ENCODE measurements at regions not wholly inside any gene's neighbourhood (a gene's known extent, or its start where the extent isn't known, plus 50 kb on each side); places are given as distances from the start of the nearest gene placed in this dataset.
A peak's percentile ranks its signal among the peaks of the same experiment; 100 is the strongest.

DNA sequence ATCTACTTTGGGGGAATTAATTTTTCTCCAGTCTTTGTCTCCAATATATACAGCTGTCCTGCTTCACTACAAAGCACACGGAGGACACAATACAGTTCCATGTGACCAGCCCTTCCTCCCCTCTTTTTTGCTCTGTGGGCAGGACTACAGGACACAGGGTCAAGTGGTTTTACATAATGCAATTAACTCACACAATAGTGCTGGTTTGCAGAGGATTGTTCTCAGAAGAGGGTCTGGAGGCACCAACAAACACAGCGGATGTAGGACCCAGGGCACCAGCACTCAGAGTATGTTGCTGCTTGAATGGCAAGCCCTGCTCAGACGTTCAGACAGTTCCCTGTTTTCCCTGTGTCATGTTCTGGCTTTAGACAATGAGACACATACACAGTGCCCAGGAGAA is 52.0 kb upstream of the NPTX2 start:
- DNase-seq: no peak

DNA sequence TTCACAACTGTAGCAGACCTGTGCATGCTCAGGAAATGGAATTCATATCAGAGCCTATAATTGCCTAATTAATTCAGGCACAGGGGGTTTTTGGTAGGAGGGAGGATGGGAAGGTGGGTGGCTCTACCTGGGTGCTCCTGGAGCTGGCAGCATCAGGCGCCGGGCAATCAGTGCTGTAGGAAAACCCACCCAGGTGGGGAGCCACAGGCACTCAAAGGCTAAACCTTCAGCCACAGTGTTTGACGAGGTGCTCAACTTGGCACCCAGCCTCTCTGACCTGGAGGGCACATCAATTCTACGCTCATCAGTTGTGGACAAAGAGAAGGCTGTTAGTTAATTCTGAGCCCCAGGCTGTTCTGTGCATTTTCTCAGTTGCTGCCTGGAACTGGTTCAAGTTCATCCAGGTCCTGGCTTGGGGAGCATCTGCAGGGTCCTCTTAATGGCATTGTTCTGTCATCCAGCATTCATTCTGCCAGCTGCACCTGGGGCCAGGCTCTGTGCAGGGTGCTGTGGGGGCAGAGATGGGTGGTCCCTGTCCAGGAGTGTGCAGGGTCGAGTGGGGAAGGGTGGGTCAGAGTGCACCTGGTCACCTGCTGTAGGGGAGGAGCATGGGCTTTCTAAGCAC is 54.1 kb upstream of the NPTX2 start:
- DNase-seq: no peak

DNA sequence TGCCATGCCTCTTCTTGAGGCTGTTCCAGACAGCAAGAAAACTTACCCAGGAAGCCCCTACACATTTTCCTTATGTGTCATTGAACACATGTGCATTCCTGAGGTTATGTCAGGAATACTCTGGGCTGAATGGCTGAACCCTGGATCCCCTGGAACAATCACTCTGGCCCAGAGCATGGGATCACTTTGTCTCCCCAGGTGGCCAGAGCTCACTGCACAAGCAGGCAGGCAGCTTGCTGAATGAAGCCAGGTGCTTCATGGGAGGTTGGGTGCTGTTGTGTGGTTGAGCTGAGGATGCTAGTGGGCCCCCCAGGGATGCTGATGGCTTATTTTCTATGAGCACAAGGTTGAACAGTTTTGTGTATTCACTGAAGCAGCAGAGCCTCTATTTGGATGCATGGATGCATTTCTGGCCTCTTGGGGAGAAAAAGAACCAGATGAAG is 54.7 kb upstream of the NPTX2 start:
- DNase-seq: no peak

DNA sequence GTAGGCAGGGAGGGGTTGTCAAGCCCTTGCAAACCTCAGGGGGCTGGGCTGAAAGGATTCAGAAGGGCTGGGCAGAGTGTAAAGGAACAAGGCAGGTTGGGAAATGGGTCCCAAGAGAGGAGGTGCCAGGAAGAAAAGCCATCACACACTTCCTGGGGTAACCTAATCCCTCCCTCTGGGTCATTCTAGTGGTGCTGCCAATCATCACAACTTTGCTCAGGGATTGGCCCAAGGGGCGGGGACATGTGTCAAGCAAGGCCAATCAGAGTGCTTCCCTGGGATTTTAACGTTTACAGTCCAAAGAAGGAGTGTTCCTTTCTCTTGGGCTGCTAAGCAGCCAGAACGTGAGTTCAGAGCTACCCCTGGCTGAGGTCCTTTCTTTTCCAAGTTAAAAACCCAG is 57.1 kb upstream of the NPTX2 start:
- DNase-seq: no peak

DNA sequence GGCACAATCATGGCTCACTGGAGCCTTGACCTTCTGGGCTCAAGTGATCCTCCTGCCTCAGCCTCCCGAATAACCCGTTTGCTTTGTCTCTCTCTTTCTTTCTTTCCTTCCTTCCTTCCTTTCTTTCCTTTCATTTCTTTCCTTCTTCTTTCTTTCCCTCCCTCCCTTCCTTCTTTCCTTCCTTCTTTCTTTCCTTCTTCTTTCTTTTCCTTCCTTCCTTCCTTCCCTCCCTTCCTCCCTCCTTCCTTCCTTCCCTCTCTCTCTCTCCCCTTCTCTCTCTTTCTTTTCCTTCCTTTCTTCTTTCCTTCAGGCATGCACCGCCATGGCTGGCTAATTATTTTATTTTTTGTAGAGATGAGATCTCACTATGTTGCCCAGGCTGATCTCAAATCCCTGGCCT is 57.9 kb upstream of the NPTX2 start:
- DNase-seq: no peak

DNA sequence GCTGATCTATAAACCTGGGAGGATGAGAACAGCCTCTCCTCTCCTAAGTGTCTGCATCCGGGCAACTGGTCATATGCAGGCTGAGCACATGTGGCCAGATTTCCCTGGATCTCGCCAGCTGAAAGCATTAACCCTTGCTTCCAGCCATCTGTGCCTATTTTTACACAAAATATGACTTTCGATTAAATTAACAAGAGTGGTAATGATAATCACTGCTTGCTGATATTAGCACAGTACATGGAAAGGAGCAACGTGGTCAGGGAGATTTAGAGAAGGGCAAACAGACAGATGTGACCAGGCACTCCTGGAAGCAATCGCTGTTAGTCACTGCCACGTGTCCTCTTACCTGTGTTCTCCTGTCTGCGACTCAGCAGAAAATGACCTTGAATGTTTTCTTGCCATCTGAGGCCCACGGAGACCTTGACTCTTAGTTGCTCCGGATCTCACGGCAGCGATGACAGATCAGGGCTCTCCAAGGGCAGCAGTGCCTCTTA is 59.5 kb upstream of the NPTX2 start:
- DNase-seq: no peak

DNA sequence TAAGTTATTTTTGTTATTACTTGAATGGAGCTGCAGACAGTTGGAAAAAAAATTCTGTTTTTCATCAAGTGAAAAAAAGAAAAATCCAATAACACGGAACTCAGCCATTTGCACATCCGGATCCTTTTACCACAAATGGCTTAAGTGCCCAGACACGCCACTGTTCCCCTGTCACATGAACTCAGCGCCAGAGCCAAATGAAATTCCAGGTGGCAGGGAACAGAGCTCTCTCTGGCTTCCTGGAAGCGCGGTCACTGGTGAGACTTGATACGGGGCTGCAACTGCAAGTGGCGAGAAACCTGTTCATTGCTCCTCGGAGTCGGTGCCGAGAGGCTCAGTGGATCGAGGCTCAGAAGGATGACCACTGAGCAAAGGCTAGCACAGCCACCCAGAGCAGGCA is 60.8 kb upstream of the NPTX2 start:
- no peak for DNase-seq

DNA sequence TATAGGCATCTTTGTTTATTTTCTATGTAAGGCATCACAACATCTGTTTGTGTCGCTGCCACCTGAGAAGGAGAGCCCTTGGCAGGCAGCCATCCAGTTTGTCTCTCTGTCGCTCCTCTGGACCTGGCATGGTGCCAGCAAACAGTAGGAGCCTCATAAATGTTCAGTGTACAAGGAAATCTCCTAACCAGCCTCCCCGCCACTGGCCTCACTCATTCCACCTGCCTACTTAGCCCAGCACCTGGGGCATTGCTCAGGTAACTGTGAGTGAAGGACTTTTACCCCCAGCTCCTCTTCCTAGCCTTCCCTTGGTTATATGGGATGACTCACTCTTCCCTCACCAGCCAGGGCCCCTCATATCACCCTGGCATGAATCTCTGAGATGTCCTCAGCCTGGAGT is 61.7 kb upstream of the NPTX2 start:
- DNase-seq: no peak

DNA sequence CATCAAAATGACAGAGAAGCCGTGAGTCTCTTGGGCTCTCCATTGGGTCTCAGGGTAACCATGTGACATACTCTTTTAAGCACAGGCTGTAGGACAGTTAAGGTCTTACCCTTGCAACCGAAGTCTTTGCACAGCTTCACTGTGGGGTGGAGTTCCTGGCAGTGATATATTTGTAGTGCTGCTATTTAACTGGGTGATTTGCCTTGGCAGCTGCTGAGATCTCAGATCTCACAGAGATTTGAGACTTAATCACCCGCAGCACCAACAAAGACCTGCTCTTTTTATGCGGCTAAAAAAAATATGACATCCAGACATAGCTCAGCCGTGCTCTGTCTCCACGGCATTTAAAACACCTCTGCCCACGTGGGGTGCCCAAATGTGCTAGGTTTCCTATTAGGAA is 63.4 kb upstream of the NPTX2 start:
- no peak for DNase-seq

DNA sequence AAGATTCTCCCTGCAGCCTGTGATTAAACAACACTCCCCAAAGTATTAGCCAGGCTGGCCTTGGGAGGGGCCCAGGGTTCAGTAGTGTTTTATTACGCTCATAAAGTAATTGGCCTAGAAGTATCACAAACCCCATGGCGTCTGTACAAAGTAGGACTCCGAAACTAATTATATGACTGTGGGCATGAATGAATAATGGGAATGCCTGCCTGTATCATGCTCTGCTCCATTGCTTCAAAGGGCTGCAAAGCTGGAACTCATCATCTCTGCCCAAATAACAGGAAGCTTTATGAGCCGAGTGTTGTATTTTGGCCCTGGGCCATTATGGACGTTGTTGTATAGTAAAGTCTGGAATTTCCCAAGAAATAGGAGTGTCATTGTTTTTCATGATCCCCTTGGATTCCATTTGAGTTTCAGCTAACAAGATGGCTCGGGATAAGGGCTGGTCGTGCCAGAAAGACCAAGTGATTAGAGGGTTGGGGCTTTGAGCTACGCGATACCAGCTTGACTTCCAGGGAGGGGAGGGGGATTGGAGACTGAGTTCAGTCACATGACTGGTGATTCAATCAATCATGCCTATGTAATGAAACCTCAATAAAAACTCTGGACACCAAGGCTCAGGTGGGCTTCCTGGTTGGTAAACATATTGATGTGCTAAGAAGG is 65.3 kb upstream of the NPTX2 start:
- DNase-seq: no peak

DNA sequence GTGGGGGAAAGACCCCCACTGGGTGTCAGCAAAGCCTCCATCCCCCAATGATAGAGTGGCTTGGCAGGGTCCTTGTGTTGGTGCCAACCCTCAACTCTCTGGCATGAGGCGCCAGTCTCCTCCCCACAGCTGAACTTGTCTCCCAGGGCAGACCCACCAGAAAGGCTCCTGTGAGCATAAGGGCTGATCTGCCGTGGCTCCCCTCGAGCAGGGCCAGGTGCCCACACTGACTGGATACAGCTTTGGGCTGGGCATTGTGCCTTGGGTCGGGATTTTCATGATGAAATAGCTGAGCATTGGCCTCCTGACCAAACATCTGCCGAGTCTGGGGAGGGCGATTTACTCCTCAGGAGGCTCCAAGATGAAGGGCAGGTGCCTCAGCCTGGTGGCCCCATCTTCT is 68.1 kb upstream of the NPTX2 start:
- no peak for DNase-seq

DNA sequence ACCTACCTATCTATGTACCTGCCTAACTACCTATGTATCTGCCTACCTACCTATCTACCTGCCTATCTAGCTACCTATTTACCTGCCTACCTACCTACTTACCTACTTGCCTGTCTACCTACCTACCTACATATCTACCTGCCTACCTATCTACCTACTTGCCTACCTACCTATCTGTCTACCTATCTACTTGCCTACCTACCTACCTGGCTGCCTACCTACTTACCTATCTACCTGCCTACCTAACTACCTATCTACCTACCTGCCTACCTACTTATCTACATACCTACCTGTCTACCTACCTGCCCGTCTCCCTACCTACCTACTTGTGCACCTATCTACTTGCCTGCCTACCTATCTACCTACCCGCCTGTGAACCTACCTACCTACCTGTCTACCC is 68.7 kb upstream of the NPTX2 start:
- DNase-seq: no peak

DNA sequence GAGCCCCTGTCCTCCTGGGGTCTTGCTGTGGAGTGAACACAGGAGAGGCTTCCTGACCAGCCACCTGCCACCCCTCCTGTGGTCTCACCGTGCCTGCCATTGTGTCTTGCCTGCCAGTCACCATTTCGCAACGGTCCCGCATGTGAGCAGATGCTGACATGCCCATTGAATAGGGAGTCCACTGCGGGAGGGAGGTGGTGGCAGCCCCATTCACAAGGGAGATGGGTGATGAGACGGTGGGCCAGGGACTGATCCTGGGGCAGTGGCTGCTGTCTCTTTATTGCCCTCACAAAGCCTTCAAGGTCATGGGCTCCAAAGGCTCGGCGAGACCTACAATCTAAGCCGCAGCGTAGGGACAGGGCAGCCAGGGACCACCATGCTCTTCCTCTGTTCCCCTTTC is 76.0 kb upstream of the NPTX2 start:
- DNase-seq: no peak

DNA sequence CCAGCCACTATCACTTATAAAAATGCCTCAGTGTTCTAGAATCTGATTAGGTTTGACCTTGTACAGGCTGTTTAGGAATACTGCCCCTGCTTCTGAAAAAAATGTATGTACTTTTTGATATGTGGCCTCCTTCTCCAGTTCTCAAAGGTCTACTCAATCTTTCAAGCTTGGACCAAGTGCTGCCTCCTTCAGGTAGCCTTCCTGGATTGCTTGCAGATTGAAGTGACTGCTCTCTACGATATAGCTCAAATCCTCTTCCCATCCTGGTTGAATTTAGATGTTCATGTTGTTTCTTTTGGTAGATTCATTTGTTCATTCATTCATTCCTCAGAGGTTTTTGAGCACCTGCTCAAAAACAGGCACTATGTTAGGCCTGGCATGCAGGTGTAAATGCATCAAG is 77.2 kb upstream of the NPTX2 start:
- DNase-seq: no peak

DNA sequence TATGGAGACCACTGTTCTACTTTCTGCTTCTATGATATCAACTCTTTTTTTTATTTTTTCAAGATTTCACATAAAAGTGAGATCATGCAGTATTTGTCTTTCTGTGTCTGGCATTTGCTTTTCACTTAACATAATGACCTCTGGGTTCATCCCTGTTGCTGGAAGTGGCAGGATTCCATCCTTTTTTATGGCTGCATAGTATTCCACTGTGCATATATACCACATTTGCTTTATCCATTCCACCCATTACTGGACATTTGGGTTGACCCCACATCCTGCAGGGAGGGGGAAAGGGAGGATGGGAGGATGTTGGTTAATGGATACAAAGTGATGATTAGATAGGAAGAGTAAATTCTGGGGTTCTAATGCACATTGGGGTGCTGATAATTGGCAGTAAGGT is 80.3 kb upstream of the NPTX2 start:
- DNase-seq: no peak

DNA sequence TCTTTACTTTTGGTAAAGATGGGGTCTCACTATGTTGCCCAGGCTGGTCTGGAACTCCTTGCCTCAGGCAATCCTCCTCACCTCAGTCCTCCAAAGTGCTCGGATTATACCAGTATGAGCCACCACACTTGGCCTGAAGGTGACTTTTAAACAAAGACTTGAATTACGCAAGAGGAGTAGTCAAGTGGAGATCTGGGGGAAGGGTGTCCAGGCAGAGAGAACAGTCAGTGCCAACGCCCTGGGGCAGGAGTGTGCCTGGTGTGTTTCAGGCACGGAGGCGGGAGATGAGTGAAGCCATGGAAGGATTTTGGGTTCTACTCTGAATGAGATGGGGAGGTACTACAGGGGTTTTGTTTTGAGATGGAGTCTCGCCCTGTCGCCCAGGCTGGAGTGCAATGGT is 82.6 kb upstream of the NPTX2 start:
- no peak for DNase-seq

DNA sequence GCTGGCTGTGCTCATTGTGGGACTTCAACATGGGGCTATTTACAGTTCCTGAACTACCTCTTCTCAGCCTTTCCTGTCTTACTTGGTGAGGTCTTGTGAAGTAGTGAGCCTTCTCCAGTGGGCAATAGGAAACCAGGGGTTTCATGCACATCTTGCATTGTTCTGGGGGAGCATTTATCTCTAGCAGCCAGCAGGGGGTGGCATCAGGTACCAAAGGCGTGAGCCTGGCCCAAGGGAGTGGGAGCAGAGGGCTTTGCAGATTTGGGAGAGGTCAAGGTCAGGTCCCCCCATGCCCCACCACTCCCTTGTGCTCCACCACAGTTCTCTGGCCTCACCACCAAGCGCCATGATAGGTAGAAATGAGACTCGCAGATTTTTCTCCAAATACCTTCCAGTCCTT is 85.4 kb upstream of the NPTX2 start:
- DNase-seq: no peak

DNA sequence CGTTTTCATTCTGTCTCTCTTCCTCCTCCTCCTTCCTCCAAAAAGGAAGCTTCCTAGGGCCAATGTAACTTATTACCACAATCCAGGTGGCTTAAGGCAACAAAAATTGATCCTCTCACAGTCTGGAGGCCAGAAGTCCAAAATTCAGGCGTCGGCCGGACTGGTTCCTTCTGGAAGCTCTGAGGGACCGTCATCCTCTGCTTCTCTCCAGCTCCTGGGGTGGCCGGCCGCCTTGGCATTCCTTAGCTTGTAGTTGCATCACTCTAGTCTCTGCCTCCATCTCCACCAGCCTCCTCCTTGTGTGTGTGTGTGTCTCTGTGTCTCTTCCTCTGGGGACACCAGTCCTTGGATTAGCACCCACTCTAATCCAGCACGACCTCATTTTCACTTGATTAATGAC is 89.0 kb upstream of the NPTX2 start:
- no peak for DNase-seq

DNA sequence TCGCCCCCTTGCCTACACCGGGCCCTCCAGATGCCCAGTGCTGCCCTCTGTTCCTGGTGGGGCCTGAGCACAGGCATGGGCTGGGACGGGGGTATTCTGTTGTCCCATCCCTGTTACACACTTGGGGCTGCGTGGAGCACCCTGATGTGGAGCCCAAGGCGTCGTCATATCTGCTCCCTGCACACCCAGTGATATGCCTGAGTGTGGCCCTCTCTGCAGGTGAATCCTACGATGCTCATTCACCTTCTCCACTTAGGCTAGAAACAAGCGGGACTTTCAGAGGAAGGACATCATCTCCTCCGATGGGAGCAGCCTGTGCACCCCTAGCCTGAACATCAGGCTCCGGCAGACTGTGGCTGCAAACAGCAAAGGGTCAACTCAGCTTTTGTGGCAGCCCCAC is 91.0 kb upstream of the NPTX2 start:
- no peak for DNase-seq

DNA sequence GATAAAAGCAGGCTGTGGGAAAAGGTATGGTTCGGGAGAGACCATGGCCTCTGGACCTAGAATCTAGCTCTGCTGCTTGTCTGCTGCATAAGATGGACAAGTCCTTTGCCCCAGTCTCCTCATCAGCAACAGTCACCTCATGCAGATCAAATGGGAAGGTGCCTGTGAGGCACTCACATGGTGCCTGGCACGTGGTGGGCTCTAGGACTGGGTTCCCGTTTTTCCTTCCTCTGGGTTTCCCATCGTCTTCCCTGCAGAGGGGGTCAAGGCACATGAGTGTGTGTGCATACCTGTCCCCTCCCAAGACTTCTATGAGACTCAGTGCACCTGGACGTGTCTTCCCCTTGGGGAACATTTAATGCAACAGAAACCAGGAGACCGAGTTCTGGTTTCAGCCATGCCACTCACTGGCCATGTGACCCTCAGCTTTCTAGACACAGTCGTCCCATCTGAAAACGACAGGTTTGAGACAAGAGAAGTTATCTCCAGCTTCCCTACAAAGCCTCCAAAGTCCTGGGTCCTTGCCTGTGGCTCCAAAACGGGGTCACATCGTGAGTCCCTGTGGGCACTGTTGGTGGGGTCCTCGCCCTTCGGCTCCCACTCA is 95.9 kb upstream of the NPTX2 start:
- no peak for DNase-seq

DNA sequence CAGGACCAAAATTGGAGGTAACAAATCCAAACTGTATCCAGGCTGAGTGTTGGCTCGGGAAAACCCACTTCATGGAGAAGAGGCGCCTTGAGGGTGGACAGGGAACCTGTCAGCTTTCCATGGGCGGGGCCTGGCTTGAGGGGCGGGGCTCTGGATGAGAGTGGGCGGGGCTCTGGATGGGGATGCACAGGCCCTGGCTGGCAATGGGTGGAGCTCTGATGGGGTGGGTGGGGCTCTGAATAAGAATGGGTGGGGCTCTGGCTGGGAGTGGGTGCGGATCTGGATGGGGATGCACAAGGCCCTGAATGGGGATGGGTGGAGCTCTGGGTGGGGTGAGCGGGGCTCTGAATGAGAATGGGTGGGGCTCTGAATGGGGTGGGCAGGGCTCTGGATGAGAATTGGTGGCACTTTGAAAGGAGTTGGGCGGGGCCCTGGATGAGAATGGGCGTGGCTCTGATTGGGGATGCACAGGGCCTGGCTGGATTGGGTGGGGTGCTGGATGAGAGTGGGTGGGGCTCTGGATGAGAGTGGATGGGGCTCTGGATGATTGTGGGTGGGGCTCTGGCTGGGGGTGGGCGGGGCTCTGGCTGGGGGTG is 96.6 kb upstream of the NPTX2 start:
- DNase-seq: peak; percentile 31

DNA sequence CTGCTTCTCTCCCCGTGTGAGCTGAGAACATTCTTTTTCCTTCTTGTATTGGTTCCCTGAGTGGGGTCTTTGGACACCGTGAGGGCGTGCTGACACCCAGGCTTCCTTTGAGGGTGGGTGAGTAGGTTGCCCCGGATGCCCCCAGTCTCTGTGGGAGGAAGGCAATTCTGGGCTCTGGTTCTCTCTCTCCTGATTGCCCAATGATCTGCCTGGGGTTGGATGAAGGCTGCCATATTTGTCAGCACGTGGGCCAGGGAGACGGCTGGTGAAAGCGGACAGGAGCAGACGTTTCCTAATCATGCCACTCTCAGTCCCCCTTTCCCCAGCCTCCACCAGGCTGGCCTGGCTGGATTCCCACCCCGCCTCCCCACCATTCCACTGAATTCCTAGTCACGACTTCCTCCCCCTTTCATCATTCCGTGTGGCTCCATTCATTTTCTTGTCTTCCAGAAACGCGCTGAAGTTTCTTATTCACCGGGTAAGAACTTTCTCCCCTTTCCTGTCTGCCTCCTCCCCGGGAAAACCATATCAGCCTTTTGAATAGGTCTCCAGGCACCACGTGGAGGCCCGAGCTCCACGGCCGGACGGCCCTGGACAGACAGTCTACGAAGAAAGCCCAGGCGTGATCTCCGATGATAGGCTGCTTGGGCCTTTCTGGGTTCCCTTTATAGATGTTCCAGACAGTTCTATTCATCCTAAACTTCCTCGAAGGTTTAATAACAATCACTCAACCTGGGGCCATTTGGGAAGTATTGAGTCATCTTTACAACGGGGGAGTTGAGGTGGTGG is 98.7 kb upstream of the NPTX2 start:
- no peak for DNase-seq

DNA sequence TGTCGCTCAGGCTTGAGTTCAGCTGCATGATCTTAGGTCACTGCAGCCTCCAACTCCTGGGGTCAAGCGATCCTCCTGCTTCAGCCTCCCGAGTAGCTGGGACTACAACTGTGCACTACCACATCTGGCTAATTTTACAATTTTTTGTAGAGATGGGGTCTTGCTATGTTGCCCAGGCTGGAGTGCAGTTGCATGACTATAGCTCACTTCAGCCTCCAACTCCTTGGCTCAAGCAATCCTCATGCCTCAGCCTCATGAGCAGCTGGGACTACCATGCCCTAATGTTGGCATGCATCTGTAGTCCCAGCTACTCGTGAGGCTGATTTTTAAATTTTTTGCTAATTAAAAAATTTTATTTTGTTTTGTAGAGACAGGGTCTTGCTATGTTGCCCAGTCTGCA is 101.9 kb upstream of the NPTX2 start:
- DNase-seq: no peak
